ENCODE measurements at regions not wholly inside any gene's neighbourhood (a gene's known extent, or its start where the extent isn't known, plus 50 kb on each side); places are given as distances from the start of the nearest gene placed in this dataset.

DNA sequence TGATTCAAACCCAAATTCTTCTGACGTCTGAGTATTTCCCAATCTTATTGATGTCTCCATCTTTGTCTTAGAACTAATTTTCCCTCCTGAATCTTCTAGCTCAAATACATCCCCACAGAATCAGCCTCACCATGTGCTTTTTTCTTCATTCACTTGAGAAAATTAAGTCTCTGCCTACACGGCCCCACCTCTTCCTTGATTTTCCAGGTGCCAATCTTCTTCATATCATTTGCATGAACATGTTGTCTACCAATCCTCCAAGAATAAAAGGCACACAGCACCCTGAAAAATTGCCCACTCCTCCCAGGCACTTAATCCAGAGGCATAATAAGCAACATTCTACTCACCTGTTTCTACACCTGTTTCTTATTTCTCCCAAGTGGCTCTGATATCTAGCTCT, 408.1 kb upstream of the NBEA start:
- no peak for TF ChIP-seq POLR2A (IDR thresholded peaks at IDR 0.05)
- TF ChIP-seq, protein P1, sequence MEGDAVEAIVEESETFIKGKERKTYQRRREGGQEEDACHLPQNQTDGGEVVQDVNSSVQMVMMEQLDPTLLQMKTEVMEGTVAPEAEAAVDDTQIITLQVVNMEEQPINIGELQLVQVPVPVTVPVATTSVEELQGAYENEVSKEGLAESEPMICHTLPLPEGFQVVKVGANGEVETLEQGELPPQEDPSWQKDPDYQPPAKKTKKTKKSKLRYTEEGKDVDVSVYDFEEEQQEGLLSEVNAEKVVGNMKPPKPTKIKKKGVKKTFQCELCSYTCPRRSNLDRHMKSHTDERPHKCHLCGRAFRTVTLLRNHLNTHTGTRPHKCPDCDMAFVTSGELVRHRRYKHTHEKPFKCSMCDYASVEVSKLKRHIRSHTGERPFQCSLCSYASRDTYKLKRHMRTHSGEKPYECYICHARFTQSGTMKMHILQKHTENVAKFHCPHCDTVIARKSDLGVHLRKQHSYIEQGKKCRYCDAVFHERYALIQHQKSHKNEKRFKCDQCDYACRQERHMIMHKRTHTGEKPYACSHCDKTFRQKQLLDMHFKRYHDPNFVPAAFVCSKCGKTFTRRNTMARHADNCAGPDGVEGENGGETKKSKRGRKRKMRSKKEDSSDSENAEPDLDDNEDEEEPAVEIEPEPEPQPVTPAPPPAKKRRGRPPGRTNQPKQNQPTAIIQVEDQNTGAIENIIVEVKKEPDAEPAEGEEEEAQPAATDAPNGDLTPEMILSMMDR (IDR thresholded peaks at IDR 0.05): no peak

Data from esophagus squamous epithelium (tissue), 4 donors.